GM12878 (cell line): ENCODE measurements at regions not wholly inside any gene's neighbourhood (a gene's known extent, or its start where the extent isn't known, plus 50 kb on each side); places are given as distances from the start of the nearest gene placed in this dataset.

Experiments
- ATAC-seq: fragments of 200-7000 bp; cut with Tn5 transposase; 3 replicates; pipeline ENCODE4 v1.9.1; 2020; ENCODE audit warnings: mild to moderate bottlenecking, moderate library complexity
- BruUV-seq: library from RNA; stranded (reverse); fragments of 400-500 nt; replicated peaks from 2 replicates; lab custom pipeline; 2021; lab: Mats Ljungman, UMichigan
- CTCF ChIA-PET: fragments of 300-600 bp; sonication (Branson Sonifier 250); formaldehyde crosslinking; extraction: SDS; loops from one replicate; lab custom pipeline; 2021; ENCODE audit warnings: inconsistent platforms; lab: Yijun Ruan, JAX
- POLR2A ChIA-PET: fragments of 350-600 bp; formaldehyde crosslinking; extraction: SDS; loops from one replicate; lab custom pipeline; 2021; ENCODE audit warnings: inconsistent platforms; lab: Charles Lee
- RAD21 ChIA-PET: fragments of 300-600 bp; sonication (Branson Sonifier 250); formaldehyde crosslinking; loops from one replicate; lab custom pipeline; 2023; ENCODE audit warnings: antibody characterized with exemption; ENCODE audit not compliant: unreplicated experiment; lab: Charles Lee
- SMC1A ChIA-PET: fragments of 300-600 bp; sonication (Branson Sonifier 250); formaldehyde crosslinking; loops from one replicate; lab custom pipeline; 2023; ENCODE audit not compliant: unreplicated experiment, uncharacterized antibody; lab: Charles Lee
- DNase-seq: peaks from one replicate; pipeline ENCODE4 v3.0.0-alpha.2; 2011; ENCODE audit warnings: low read depth, low spot score
- FAIRE-seq: peaks from 3 replicates; lab custom pipeline; 2011; peaks lifted over from hg19 to GRCh38; lab: Jason Lieb, UNC
- H2AFZ ChIP-seq: 2 replicates; pipeline ENCODE4 v1.6.0; 2011; ENCODE audit warnings: low read depth, low read length, control low read depth; ENCODE audit not compliant: control insufficient read depth
- H3K27ac ChIP-seq: 2 replicates; pipeline ENCODE4 v1.5.1; 2011; ENCODE audit warnings: control low read depth; ENCODE audit not compliant: control insufficient read depth, insufficient read depth
- H3K27me3 ChIP-seq, 2 experiments: replicated peaks in 1 of 2; 2 replicates each; pipeline versions ENCODE4 v1.6.0 to v1.6.1; 2011; ENCODE audit warnings: low read length in 1 of 2; ENCODE audit not compliant: control insufficient read depth in 2 of 2, insufficient read depth in 2 of 2
- H3K36me3 ChIP-seq, 2 experiments: 2 replicates each; pipeline ENCODE4 v1.5.1; 2011; ENCODE audit warnings: low read length in 1 of 2; ENCODE audit not compliant: control insufficient read depth in 2 of 2, insufficient read depth in 2 of 2
- H3K4me1 ChIP-seq: 2 replicates; pipeline ENCODE4 v1.6.1; 2011; ENCODE audit warnings: mild to moderate bottlenecking, low read length, moderate library complexity, mixed read lengths; ENCODE audit not compliant: control insufficient read depth, insufficient read depth
- H3K4me2 ChIP-seq: 2 replicates; pipeline ENCODE4 v1.6.0; 2011; ENCODE audit warnings: control low read depth; ENCODE audit not compliant: control insufficient read depth, insufficient read depth
- H3K4me3 ChIP-seq: fragments of 200-600 bp; sonication (generic); 2 replicates; pipeline ENCODE4 v1.5.1; 2016
- H3K79me2 ChIP-seq: 2 replicates; pipeline ENCODE4 v1.6.0; 2011; ENCODE audit warnings: low read length; ENCODE audit not compliant: control insufficient read depth, insufficient read depth
- H3K9ac ChIP-seq: 2 replicates; pipeline ENCODE4 v1.8.0; 2011; ENCODE audit warnings: low read length, control low read depth, mixed read lengths; ENCODE audit not compliant: control insufficient read depth, insufficient read depth
- H3K9me3 ChIP-seq: replicated peaks from 3 replicates; pipeline ENCODE4 v1.5.1; 2011; ENCODE audit warnings: mild to moderate bottlenecking, low read length; ENCODE audit not compliant: control insufficient read depth, insufficient read depth
- H4K20me1 ChIP-seq: 2 replicates; pipeline ENCODE4 v1.6.0; 2011; ENCODE audit not compliant: control insufficient read depth, insufficient read depth
- CBX3 ChIP-seq: fragments of 200-600 bp; sonication (generic); IDR thresholded peaks from 2 replicates; pipeline ENCODE4 v1.6.1; 2016; ENCODE audit warnings: low read depth, borderline replicate concordance
- CHD1 ChIP-seq: IDR thresholded peaks from 2 replicates; pipeline ENCODE4 v1.6.1; 2012; ENCODE audit warnings: low read depth, low read length, improper control_type of control experiment
- MTA2 ChIP-seq: fragments of 450-650 bp; IDR thresholded peaks from 2 replicates; pipeline ENCODE4 v1.6.1; 2016; ENCODE audit warnings: low read depth, mild to moderate bottlenecking, moderate library complexity
- MYC ChIP-seq: IDR thresholded peaks from 2 replicates; pipeline ENCODE4 v1.6.1; 2011; ENCODE audit warnings: mild to moderate bottlenecking, low read length, moderate library complexity, inconsistent platforms; ENCODE audit not compliant: insufficient read depth, insufficient replicate concordance, insufficient read length, severe bottlenecking
- SUPT20H ChIP-seq: IDR thresholded peaks from 2 replicates; pipeline ENCODE4 v1.6.1; 2011; ENCODE audit warnings: low read depth, mild to moderate bottlenecking, low read length, moderate library complexity, borderline replicate concordance; ENCODE audit not compliant: control insufficient read depth
- WGBS: methylation state at CpG from one replicate; pipeline ENCODE4 v1.1.6; 2016; ENCODE audit warnings: low lambda C conversion rate; ENCODE audit not compliant: insufficient replicate concordance, insufficient coverage; ENCODE audit errors: missing lambda C conversion rate; 5-methylcytosine and 5-hydroxymethylcytosine counted together
- in situ Hi-C: fragments of 300-500 bp; cut with MboI; formaldehyde crosslinking; loops from 9 replicates; pipeline ENCODE4 v1.14.3; 2018; ENCODE audit warnings: mixed read lengths
- intact Hi-C: fragments of 100-400 bp; cut with micrococcal nuclease; formaldehyde crosslinking; loops from one replicate; pipeline ENCODE4 v1.14.2; 2022; ENCODE audit not compliant: unreplicated experiment
- TF ChIP-seq, protein P1 (sequence below): fragments of 450-650 bp; IDR thresholded peaks from 2 replicates; pipeline ENCODE4 v1.6.1; 2018; ENCODE audit warnings: borderline replicate concordance, mild to moderate bottlenecking; ENCODE audit not compliant: partially characterized antibody
- TF ChIP-seq, protein P2 (sequence below): fragments of 150-350 bp; IDR thresholded peaks from 2 replicates; pipeline ENCODE4 v1.6.1; 2014; ENCODE audit warnings: mild to moderate bottlenecking, low read depth, low read length
- TF ChIP-seq, protein P3 (sequence below): IDR thresholded peaks from 2 replicates; pipeline ENCODE4 v1.6.1; 2012; ENCODE audit warnings: improper control_type of control experiment, low read depth, low read length; ENCODE audit not compliant: insufficient replicate concordance

DNA sequence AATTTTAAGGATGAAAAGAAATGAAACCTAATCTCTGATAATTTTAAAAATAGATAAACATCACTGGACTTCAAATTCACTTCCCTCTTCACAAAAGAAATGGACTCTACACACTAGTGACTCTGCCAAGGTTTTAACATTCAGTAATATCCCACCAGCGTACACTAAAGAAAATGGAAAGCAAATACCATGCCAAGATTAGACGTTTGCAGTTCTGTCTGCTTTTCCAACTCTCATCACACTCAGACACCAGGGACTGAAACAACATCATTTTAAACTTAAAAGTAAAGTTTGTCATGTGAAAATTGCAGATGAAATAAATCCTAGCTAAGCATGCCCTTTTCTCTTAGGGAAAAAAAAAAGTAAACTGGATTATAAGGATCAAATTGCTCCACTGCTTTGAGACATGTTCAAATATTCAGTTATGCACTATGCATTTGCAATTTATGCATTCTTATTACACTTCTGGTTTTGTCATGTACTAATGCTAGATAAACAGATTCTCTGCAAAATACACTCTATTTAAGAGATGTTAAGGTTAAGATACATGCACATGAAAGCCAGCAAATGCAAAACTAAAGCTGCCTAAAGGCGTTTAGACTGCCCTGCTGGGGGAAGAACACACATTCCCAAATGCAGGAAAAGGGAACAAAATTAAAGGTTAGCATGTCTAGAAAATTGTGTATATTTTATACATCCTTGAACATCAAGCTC lies 534.4 kb upstream of the EPHA5 start:
- H3K4me2 ChIP-seq: no peak overlapping the region
- ChIA-PET POLR2A (no interaction called here), RAD21 (no interaction called here), SMC1A (no interaction called here), CTCF (no interaction called here)
- H3K27me3 ChIP-seq: no peaks in the 10 kb centered on the region
- intact Hi-C loops: no loop called here
- in situ Hi-C loops: no loop called here
- no peaks in the 10 kb centered on the region for H3K9me3 ChIP-seq
- TF ChIP-seq, protein P1, sequence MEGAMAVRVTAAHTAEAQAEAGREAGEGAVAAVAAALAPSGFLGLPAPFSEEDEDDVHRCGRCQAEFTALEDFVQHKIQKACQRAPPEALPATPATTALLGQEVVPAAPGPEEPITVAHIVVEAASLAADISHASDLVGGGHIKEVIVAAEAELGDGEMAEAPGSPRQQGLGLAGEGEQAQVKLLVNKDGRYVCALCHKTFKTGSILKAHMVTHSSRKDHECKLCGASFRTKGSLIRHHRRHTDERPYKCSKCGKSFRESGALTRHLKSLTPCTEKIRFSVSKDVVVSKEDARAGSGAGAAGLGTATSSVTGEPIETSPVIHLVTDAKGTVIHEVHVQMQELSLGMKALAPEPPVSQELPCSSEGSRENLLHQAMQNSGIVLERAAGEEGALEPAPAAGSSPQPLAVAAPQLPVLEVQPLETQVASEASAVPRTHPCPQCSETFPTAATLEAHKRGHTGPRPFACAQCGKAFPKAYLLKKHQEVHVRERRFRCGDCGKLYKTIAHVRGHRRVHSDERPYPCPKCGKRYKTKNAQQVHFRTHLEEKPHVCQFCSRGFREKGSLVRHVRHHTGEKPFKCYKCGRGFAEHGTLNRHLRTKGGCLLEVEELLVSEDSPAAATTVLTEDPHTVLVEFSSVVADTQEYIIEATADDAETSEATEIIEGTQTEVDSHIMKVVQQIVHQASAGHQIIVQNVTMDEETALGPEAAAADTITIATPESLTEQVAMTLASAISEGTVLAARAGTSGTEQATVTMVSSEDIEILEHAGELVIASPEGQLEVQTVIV: no peak
- TF ChIP-seq MYC: no peak
- TF ChIP-seq, protein P2, sequence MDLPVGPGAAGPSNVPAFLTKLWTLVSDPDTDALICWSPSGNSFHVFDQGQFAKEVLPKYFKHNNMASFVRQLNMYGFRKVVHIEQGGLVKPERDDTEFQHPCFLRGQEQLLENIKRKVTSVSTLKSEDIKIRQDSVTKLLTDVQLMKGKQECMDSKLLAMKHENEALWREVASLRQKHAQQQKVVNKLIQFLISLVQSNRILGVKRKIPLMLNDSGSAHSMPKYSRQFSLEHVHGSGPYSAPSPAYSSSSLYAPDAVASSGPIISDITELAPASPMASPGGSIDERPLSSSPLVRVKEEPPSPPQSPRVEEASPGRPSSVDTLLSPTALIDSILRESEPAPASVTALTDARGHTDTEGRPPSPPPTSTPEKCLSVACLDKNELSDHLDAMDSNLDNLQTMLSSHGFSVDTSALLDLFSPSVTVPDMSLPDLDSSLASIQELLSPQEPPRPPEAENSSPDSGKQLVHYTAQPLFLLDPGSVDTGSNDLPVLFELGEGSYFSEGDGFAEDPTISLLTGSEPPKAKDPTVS: no peak
- TF ChIP-seq, protein P3, sequence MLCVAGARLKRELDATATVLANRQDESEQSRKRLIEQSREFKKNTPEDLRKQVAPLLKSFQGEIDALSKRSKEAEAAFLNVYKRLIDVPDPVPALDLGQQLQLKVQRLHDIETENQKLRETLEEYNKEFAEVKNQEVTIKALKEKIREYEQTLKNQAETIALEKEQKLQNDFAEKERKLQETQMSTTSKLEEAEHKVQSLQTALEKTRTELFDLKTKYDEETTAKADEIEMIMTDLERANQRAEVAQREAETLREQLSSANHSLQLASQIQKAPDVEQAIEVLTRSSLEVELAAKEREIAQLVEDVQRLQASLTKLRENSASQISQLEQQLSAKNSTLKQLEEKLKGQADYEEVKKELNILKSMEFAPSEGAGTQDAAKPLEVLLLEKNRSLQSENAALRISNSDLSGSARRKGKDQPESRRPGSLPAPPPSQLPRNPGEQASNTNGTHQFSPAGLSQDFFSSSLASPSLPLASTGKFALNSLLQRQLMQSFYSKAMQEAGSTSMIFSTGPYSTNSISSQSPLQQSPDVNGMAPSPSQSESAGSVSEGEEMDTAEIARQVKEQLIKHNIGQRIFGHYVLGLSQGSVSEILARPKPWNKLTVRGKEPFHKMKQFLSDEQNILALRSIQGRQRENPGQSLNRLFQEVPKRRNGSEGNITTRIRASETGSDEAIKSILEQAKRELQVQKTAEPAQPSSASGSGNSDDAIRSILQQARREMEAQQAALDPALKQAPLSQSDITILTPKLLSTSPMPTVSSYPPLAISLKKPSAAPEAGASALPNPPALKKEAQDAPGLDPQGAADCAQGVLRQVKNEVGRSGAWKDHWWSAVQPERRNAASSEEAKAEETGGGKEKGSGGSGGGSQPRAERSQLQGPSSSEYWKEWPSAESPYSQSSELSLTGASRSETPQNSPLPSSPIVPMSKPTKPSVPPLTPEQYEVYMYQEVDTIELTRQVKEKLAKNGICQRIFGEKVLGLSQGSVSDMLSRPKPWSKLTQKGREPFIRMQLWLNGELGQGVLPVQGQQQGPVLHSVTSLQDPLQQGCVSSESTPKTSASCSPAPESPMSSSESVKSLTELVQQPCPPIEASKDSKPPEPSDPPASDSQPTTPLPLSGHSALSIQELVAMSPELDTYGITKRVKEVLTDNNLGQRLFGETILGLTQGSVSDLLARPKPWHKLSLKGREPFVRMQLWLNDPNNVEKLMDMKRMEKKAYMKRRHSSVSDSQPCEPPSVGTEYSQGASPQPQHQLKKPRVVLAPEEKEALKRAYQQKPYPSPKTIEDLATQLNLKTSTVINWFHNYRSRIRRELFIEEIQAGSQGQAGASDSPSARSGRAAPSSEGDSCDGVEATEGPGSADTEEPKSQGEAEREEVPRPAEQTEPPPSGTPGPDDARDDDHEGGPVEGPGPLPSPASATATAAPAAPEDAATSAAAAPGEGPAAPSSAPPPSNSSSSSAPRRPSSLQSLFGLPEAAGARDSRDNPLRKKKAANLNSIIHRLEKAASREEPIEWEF: no peak
- no peak for TF ChIP-seq CHD1
- TF ChIP-seq CBX3: no peak
- TF ChIP-seq MTA2: no peak
- TF ChIP-seq SUPT20H: no peak
- no peaks in the 10 kb centered on the region for H4K20me1 ChIP-seq
- BruUV-seq: no TSS peak
- WGBS: 0% methylated on average over 3 of the region's 3 CpGs
- H3K27ac ChIP-seq: no peak overlapping the region
- DNase-seq (no peak), ATAC-seq (no peak), FAIRE-seq (no peak)
- no peaks in the 10 kb centered on the region for H3K36me3 ChIP-seq
- no peak overlapping the region for H3K9ac ChIP-seq
- H2AFZ ChIP-seq: no peak overlapping the region
- no peak overlapping the region for H3K4me3 ChIP-seq
- H3K79me2 ChIP-seq: no peaks in the 10 kb centered on the region
- H3K4me1 ChIP-seq: no peaks in the 10 kb centered on the region
